NB4 (cell line): ENCODE measurements at regions not wholly inside any gene's neighbourhood (a gene's known extent, or its start where the extent isn't known, plus 50 kb on each side); places are given as distances from the start of the nearest gene placed in this dataset.

ENCODE experiments used
- DNase-seq: peaks from one replicate; pipeline ENCODE4 v3.0.0; 2010; ENCODE audit warnings: low read depth
- H3K4me3 ChIP-seq: one replicate; pipeline ENCODE4 v1.5.1; 2011; ENCODE audit warnings: mild to moderate bottlenecking, low read depth, low read length, moderate library complexity
- CTCF ChIP-seq: IDR thresholded peaks from one replicate; pipeline ENCODE4 v1.5.1; 2012; ENCODE audit warnings: low read depth, low read length
- MAX ChIP-seq: IDR thresholded peaks from 2 replicates; pipeline ENCODE4 v1.6.1; 2011; ENCODE audit warnings: low read depth, low read length
- MYC ChIP-seq: IDR thresholded peaks from 2 replicates; pipeline ENCODE4 v1.6.1; 2011; ENCODE audit warnings: low read depth, low read length
- POLR2A ChIP-seq: IDR thresholded peaks from 2 replicates; pipeline ENCODE4 v1.6.1; 2011; ENCODE audit warnings: mild to moderate bottlenecking; ENCODE audit not compliant: insufficient read length; ENCODE audit errors: extremely low read depth

GRCh38 chr4:32775049-32775448 lies 2054.9 kb downstream of the PCDH7 start:
- TF ChIP-seq MAX, result no peak
- peak; percentile 50 for TF ChIP-seq CTCF
- TF ChIP-seq MYC, result no peak
- TF ChIP-seq POLR2A, result no peak
- no peak overlapping the region for H3K4me3 ChIP-seq
- peak; percentile 58 for DNase-seq

GRCh38 chr4:32776435-32777203 lies 2056.4 kb downstream of the PCDH7 start:
- H3K4me3 ChIP-seq, result no peak overlapping the region
- DNase-seq, result no peak
- TF ChIP-seq CTCF (no peak), MAX (no peak), MYC (no peak), POLR2A (no peak)

- TF ChIP-seq MYC (no peak), CTCF (no peak), MAX (no peak), POLR2A (no peak)
- no peak for DNase-seq
- H3K4me3 ChIP-seq, result no peak overlapping the region
Measured at GRCh38 chr4:32778025-32778424, 2057.9 kb downstream of the PCDH7 start.

- TF ChIP-seq CTCF (no peak), MYC (no peak), MAX (no peak), POLR2A (no peak)
- no peak overlapping the region for H3K4me3 ChIP-seq
- no peak for DNase-seq
Measured at GRCh38 chr4:32778938-32779337, 2058.8 kb downstream of the PCDH7 start.

- H3K4me3 ChIP-seq, result no peak overlapping the region
- no peak for DNase-seq
- TF ChIP-seq CTCF (no peak), POLR2A (no peak), MAX (no peak), MYC (no peak)
Measured at GRCh38 chr4:32789026-32789608, 2068.9 kb downstream of the PCDH7 start.
